ENCODE measurements at regions not wholly inside any gene's neighbourhood (a gene's known extent, or its start where the extent isn't known, plus 50 kb on each side); places are given as distances from the start of the nearest gene placed in this dataset.

DNA sequence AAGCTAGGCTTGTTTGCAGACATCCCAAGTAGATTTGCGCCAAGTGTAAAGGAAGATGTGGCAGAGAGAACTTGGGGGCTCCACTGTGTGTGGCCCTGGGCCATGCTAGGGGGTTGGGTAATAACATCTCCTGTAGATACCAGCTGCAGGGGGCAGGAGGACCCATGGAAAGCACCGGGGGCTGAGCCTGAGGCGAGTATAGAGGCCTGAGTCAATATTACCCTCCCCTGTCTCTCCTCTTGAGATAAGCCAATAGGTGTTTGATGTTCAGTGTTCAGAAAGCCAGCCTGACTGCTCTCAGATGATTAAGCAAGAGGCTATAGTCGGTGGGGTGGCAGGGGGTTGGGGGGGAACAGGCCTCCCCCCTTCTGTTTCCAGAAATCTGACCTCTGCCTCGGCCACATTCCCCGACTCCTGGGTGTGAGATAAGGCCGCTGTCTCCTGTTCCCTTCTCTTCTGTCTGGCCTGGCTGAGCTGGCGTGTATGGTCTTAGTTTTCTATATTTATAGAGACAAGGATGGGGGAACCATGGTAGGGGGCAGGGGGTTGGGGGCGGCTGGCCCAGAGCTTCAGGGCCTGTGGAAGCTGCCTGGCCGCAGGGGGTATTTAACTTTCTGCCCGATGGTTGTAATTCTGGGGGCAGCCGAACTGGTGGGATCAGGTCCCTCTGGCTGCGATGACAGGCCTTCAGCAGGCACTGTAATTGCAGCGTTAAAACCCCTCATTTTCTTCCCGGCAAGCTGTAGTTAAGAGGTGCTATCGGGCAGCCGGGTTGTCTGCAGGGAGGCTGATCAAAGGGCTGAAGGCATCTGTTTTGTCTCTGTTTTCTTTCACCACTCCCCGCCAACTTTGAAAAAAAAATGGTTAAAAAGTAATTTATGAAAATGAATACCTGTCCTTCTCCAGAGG is 292.0 kb downstream of the NSG2 start:
- TF ChIP-seq POLR2A (IDR thresholded peaks at IDR 0.05) = no peak
- no peaks in the 10 kb centered on the region for H3K36me3 ChIP-seq
- no peak overlapping the region for H3K4me3 ChIP-seq
- no peaks in the 10 kb centered on the region for H3K9me3 ChIP-seq
- no peaks in the 10 kb centered on the region for H3K4me1 ChIP-seq
- DNase-seq (ENCODE audit: extremely low spot score in 2 of 2) = no peak
- intact Hi-C loops (cut with DNase I) = no loop called here
- no peak overlapping the region for H3K27ac ChIP-seq
- no peaks in the 10 kb centered on the region for H3K27me3 ChIP-seq

DNA sequence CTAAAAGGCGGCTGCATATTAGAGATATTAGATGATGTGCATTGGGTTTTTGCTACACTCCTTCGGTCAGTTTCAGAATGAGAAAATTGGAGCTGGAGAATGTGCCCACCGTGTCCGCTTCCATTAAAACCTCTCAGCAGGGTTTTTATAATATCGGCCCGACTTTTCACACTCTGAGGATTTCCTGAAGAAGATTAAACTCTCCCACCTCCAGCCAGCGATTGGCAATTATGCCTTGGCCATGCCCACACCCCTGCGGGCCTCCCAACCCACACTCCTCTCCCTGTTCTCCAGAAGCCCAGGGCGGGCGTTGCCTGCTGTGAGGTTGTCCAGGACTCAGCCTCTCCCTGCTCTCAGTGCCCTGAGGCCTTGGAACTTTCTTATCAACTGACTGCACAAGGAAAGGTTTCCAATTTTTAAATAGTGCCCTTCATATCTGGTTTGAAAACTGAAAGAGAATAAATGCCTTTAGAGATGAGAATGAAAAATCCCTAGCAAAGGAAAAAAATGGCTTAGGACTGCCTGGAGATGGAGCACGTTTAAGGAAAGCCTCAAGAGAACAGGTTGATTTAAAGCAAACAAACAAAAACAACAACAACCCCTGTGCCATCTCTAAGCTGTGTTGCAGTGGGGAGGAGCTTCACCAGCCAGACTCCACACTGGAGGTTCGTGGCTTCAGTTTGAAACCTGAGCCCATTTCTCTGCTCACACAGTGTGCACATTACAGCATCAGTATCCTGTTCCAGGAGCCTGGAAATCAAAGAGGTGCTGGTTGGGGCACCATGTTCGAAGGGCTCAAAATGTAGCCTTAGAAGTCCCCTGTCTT is 292.9 kb downstream of the NSG2 start:
- Histone ChIP-seq H3K27ac (no peak overlapping the region), H3K36me3 (no peaks in the 10 kb centered on the region), H3K4me1 (no peaks in the 10 kb centered on the region), H3K27me3 (no peaks in the 10 kb centered on the region), H3K4me3 (no peak overlapping the region), H3K9me3 (no peaks in the 10 kb centered on the region)
- intact Hi-C loops (cut with DNase I) = no loop called here
- TF ChIP-seq POLR2A (IDR thresholded peaks at IDR 0.05) (no peak), POLR2AphosphoS5 (IDR thresholded peaks at IDR 0.05; ENCODE audit: insufficient read depth in 1 of 2, low read depth in 1 of 2) (no peak)
- TF ChIP-seq, protein P1, sequence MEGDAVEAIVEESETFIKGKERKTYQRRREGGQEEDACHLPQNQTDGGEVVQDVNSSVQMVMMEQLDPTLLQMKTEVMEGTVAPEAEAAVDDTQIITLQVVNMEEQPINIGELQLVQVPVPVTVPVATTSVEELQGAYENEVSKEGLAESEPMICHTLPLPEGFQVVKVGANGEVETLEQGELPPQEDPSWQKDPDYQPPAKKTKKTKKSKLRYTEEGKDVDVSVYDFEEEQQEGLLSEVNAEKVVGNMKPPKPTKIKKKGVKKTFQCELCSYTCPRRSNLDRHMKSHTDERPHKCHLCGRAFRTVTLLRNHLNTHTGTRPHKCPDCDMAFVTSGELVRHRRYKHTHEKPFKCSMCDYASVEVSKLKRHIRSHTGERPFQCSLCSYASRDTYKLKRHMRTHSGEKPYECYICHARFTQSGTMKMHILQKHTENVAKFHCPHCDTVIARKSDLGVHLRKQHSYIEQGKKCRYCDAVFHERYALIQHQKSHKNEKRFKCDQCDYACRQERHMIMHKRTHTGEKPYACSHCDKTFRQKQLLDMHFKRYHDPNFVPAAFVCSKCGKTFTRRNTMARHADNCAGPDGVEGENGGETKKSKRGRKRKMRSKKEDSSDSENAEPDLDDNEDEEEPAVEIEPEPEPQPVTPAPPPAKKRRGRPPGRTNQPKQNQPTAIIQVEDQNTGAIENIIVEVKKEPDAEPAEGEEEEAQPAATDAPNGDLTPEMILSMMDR (IDR thresholded peaks at IDR 0.05) = no peak
- no peak for DNase-seq (ENCODE audit: extremely low spot score in 2 of 2)

DNA sequence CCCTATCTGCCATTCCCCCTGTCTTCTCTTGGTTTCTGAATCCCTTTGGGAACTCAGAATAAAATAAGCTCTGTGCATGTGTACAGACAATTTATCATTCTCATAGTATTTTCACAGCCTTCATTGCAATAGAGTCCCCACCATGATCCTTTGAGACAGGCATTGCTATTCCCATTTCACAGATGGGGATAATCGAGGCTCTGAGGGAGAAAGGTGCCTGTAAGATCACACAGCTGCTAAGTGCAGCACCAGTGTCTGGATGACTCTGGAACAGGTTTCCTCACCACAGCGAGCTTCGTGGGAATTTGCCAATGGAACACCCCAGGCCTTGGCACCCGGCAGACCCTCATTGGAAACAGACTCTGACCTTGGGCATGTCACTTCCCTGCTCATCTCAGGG is 293.6 kb downstream of the NSG2 start:
- Histone ChIP-seq H3K27ac (no peak overlapping the region), H3K4me1 (no peaks in the 10 kb centered on the region), H3K4me3 (no peak overlapping the region), H3K36me3 (no peaks in the 10 kb centered on the region), H3K27me3 (no peaks in the 10 kb centered on the region), H3K9me3 (no peaks in the 10 kb centered on the region)
- intact Hi-C loops (cut with DNase I) = no loop called here
- no peak for TF ChIP-seq POLR2AphosphoS5 (IDR thresholded peaks at IDR 0.05; ENCODE audit: insufficient read depth in 1 of 2, low read depth in 1 of 2)
- TF ChIP-seq, protein P1 (IDR thresholded peaks at IDR 0.05) = no peak
- no peak for TF ChIP-seq POLR2A (IDR thresholded peaks at IDR 0.05)
- DNase-seq (ENCODE audit: extremely low spot score in 2 of 2) = no peak

DNA sequence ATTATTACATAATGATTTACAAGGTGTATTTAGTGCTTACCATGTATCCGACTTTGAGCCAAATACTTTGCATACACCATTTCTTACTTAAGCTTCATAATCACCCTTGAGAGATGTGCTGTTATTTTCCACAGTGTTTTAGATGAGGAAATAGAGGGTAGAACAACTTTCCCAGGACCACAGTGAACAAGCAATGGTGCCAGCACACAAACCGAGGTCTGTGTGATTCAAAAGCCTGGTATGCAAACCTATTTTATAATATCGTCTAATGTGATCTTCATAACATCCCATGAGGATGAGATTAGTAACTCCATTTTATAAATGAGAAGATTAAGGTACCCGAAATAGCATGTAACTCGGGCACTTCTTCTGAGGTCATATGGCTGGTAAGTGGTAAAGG is 294.7 kb downstream of the NSG2 start:
- intact Hi-C loops (cut with DNase I) = no loop called here
- Histone ChIP-seq H3K9me3 (no peaks in the 10 kb centered on the region), H3K36me3 (no peaks in the 10 kb centered on the region), H3K4me1 (no peaks in the 10 kb centered on the region), H3K27me3 (no peaks in the 10 kb centered on the region), H3K4me3 (no peak overlapping the region), H3K27ac (no peak overlapping the region)
- TF ChIP-seq POLR2AphosphoS5 (IDR thresholded peaks at IDR 0.05; ENCODE audit: insufficient read depth in 1 of 2, low read depth in 1 of 2) (no peak), POLR2A (IDR thresholded peaks at IDR 0.05) (no peak)
- TF ChIP-seq, protein P1 (IDR thresholded peaks at IDR 0.05) = no peak
- no peak for DNase-seq (ENCODE audit: extremely low spot score in 2 of 2)

DNA sequence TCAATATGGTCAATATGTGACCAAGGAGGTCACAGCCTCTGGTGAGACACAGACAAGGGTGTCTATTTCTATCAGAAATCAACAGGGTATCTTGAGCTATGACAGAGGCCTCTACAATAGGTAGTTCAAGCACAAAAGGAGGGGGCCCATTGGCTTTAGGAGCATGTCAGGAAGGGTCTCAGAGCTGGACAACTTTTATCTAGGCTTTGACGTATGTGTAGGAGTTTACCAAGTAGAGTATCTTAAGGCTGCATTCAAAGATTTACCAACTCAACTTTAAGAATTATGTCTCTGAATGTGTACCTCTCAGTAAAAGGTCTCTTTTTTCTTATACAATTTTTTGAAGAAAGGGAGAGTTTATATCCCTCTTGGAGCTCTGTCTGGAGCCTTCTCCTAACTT is 297.2 kb downstream of the NSG2 start:
- TF ChIP-seq, protein P1 (IDR thresholded peaks at IDR 0.05) = no peak
- TF ChIP-seq POLR2AphosphoS5 (IDR thresholded peaks at IDR 0.05; ENCODE audit: insufficient read depth in 1 of 2, low read depth in 1 of 2) = no peak
- no peak for TF ChIP-seq POLR2A (IDR thresholded peaks at IDR 0.05)
- Histone ChIP-seq H3K4me3 (no peak overlapping the region), H3K9me3 (no peaks in the 10 kb centered on the region), H3K27ac (no peak overlapping the region), H3K4me1 (no peaks in the 10 kb centered on the region), H3K27me3 (no peaks in the 10 kb centered on the region), H3K36me3 (no peaks in the 10 kb centered on the region)
- DNase-seq (ENCODE audit: extremely low spot score in 2 of 2) = no peak
- intact Hi-C loops (cut with DNase I) = no loop called here
